ENCODE measurements at regions not wholly inside any gene's neighbourhood (a gene's known extent, or its start where the extent isn't known, plus 50 kb on each side); places are given as distances from the start of the nearest gene placed in this dataset.

DNA sequence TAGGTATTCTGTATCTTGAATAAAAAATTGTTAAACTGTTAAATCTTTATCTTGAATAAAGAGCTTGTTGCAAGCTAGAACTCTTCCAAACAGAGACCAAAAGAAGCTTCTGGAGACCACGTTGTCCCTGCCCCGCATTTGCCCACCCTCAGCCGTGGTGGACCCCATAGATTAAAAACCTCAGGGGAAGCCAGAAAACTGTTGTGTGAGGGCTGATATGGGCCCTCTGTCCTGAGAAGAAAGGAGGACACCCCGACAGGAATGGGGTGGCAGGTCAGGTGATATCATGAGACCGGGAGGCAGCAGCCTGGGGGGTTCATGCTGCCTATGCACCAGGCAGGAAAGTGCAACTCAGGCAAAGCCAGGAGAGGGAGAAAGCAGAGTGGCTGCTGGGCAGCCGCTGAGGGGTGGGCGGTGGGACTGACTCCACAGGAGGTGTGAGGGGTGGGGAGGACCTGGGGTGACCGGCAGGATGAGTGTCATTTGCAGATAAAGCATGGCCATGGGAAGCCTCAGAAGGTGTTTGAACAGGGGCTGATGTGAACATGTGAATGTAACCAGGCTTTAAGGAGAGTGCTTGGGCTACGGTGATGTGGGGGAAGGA is 147.8 kb downstream of the IRF8 start:
- Histone ChIP-seq H3K4me1 (peaks cover 6% of the 10 kb centered on the region; the same call in 1 of the 2 replicates), H3K27me3 (no peaks in the 10 kb centered on the region), H3K4me3 (no peak overlapping the region), H3K27ac (no peak overlapping the region), H3K36me3 (no peaks in the 10 kb centered on the region), H3K9me3 (replicated peaks) (no peaks in the 10 kb centered on the region)
- DNase-seq, result no peak

GRCh38 chr16:86048221-86048620 is 149.3 kb downstream of the IRF8 start:
- Histone ChIP-seq H3K27ac (no peak overlapping the region), H3K4me3 (no peak overlapping the region), H3K36me3 (no peaks in the 10 kb centered on the region), H3K4me1 (peaks cover 6% of the 10 kb centered on the region; the same call in 1 of the 2 replicates), H3K9me3 (replicated peaks) (no peaks in the 10 kb centered on the region), H3K27me3 (no peaks in the 10 kb centered on the region)
- DNase-seq, result no peak

GRCh38 chr16:86048882-86049585 is 150.1 kb downstream of the IRF8 start:
- DNase-seq, result peak; percentile 66 to 74
- no peaks in the 10 kb centered on the region for H3K27me3 ChIP-seq

DNA sequence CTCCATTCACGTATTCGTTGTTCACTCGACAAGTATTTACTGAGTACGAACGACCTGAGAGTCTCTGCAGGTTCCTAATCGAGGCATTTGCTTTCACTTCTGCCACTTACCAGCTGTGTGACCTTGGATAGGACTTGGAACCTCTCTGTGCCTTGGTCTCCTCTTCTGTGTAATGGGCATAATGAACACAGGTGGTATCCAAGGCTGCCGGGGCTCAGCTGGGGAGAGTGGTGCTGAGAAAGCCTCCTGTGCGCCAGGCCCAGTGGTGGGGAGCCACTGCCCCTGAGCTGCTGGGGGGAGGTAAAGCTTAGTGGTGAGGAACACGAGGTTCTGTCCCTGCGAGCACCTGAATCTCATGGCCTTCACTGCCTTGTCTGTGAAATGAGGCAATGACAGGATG is 150.7 kb downstream of the IRF8 start:
- Histone ChIP-seq H3K9me3 (replicated peaks) (no peaks in the 10 kb centered on the region), H3K4me1 (peaks cover 6% of the 10 kb centered on the region; the same call in 1 of the 2 replicates), H3K27me3 (no peaks in the 10 kb centered on the region), H3K27ac (no peak overlapping the region), H3K36me3 (no peaks in the 10 kb centered on the region), H3K4me3 (no peak overlapping the region)
- no peak for DNase-seq

More at GRCh38 chr16:86048882-86049585, 150.1 kb downstream of the IRF8 start:
- no peak overlapping the region for H3K4me3 ChIP-seq
- H3K27ac ChIP-seq, result no peak overlapping the region
- H3K36me3 ChIP-seq, result no peaks in the 10 kb centered on the region
- peaks cover 6% of the 10 kb centered on the region; the same call in 1 of the 2 replicates for H3K4me1 ChIP-seq
- no peaks in the 10 kb centered on the region for H3K9me3 ChIP-seq (replicated peaks)

- Histone ChIP-seq H3K9me3 (replicated peaks) (no peaks in the 10 kb centered on the region), H3K4me3 (no peak overlapping the region), H3K36me3 (no peaks in the 10 kb centered on the region), H3K27me3 (no peaks in the 10 kb centered on the region), H3K4me1 (peaks cover 6% of the 10 kb centered on the region; the same call in 1 of the 2 replicates), H3K27ac (no peak overlapping the region)
- no peak for DNase-seq
These were observed 151.1 kb downstream of the IRF8 start for GRCh38 chr16:86050111-86050510.

DNA sequence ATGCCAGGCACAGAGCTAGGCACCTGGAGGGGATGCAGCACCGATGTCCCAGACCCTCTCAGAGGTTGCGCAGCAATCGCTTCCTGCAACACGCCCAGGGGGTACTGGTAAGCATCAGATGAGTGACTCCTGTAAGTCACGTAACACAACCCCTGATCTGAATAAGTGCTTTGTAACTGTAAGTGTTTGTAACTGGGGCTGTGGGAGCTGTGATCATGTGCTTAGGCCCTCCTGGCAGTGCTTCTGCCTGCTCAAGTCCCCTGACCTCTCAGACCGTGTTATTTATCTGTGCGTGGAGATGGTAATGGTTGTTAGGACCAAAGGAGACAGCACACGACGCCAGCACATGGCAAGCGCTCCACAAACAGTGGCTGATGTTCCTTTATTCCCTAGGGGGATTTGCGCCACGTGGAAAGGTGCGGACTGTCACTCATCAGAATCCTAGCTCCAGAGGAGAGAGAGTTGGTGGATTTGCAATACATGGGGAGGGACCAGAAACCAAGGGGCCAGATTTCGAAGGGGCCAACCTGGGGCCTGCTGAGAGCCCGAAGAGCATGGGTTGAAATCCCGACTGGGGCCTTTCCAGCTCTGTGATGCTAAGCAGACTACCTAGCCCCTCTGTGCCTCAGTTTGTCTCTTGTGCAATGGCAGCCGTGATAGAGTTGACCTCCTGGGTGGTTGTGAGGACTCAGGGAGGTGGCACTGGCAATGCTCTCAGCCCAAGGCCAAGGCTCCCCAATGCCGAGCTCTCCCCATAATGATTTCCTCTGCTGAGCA is 151.8 kb downstream of the IRF8 start:
- H3K27ac ChIP-seq, result no peak overlapping the region
- H3K4me3 ChIP-seq, result no peak overlapping the region
- no peaks in the 10 kb centered on the region for H3K9me3 ChIP-seq (replicated peaks)
- no peaks in the 10 kb centered on the region for H3K36me3 ChIP-seq
- H3K27me3 ChIP-seq, result no peaks in the 10 kb centered on the region
- H3K4me1 ChIP-seq, result peaks cover 6% of the 10 kb centered on the region; the same call in 1 of the 2 replicates
- no peak for DNase-seq

- H3K9me3 ChIP-seq (replicated peaks), result no peaks in the 10 kb centered on the region
- no peak for DNase-seq
- no peaks in the 10 kb centered on the region for H3K36me3 ChIP-seq
- no peak overlapping the region for H3K4me3 ChIP-seq
- H3K4me1 ChIP-seq, result peaks cover 6% of the 10 kb centered on the region; the same call in 1 of the 2 replicates
- no peak overlapping the region for H3K27ac ChIP-seq
- H3K27me3 ChIP-seq, result no peaks in the 10 kb centered on the region
These were observed 152.6 kb downstream of the IRF8 start for GRCh38 chr16:86051368-86052114.

GRCh38 chr16:86052115-86052670 is 153.2 kb downstream of the IRF8 start:
- Histone ChIP-seq H3K27ac (no peak overlapping the region), H3K36me3 (no peaks in the 10 kb centered on the region), H3K9me3 (replicated peaks) (no peaks in the 10 kb centered on the region), H3K27me3 (no peaks in the 10 kb centered on the region), H3K4me3 (no peak overlapping the region), H3K4me1 (peaks cover 6% of the 10 kb centered on the region; the same call in 1 of the 2 replicates)
- no peak for DNase-seq

DNA sequence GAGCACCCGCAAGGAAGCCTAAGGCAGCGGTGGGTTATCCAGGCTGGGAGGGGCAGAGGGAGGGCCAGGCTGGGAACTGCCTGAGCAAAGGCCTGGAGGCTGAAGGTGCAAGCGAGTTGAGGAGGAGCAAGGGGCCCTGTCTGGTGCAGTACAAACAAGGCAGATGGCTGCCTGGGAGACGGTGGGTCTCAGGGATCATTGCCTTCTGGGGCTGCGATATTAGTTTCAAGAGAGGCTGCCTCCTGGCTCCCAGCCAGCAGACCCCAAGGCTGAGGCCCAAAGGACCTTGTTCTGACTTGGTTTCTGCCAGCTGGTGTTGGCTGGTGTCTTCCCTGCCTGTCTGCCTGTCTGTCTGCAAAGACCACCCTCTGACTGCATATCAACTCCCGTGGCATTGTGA is 154.0 kb downstream of the IRF8 start:
- Histone ChIP-seq H3K4me3 (no peak overlapping the region), H3K4me1 (peaks cover 6% of the 10 kb centered on the region; the same call in 1 of the 2 replicates), H3K9me3 (replicated peaks) (no peaks in the 10 kb centered on the region), H3K27ac (no peak overlapping the region), H3K36me3 (no peaks in the 10 kb centered on the region), H3K27me3 (no peaks in the 10 kb centered on the region)
- no peak for DNase-seq

GRCh38 chr16:86059253-86060171 is 160.6 kb downstream of the IRF8 start:
- Histone ChIP-seq H3K27ac (no peak overlapping the region), H3K27me3 (no peaks in the 10 kb centered on the region), H3K36me3 (no peaks in the 10 kb centered on the region), H3K4me1 (peaks cover 10% of the 10 kb centered on the region), H3K9me3 (replicated peaks) (no peaks in the 10 kb centered on the region), H3K4me3 (no peak overlapping the region)
- DNase-seq, result no peak

DNA sequence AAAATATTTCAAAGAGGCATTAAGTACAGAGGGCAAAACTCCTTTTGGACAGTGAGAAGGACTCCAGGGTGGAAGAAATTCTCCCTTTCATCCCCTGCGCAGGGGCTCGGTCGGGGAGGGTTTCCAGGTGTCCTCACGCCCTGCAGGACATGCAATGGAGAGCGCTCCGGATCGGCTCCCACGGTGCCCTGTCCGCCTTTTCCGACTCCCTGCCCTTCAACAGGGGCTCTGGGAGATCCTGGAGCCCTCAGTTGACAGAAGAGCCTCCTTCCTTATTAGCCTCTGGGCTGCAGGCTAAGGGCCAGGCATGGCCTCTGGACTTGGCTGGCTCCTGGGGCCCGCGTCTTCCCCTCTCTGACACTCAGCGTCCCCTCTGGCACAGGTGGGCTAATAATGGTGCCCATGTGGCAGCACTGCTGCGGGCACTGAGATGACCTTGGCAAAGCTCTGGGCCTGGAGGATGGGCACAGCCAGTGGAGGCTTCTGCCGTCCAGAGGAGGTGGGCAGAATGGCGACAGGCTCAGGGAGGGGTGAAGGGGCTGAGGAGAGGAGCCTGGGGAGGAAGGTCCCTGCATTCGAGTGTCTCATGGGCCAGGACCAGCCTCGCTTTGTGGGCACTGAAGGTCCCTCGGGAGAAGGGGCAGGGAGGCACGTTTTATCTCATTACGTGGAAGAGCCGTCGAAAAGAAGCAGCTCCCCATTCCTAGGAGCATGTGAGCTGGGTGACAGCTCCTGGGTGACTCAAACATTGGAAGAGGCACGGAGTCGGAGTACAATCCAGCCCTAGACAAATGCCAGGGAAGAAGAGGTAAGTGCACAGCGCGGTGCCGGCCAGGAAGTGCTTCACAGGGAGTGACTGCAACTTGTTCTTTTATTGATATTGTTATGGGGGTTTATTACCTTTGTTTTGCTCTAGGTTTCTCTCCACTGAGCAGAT is 161.7 kb downstream of the IRF8 start:
- Histone ChIP-seq H3K27ac (no peak overlapping the region), H3K27me3 (no peaks in the 10 kb centered on the region), H3K9me3 (replicated peaks) (no peaks in the 10 kb centered on the region), H3K4me1 (peaks cover 10% of the 10 kb centered on the region), H3K36me3 (no peaks in the 10 kb centered on the region), H3K4me3 (no peak overlapping the region)
- DNase-seq, result no peak

- Histone ChIP-seq H3K4me3 (no peak overlapping the region), H3K36me3 (no peaks in the 10 kb centered on the region), H3K27me3 (no peaks in the 10 kb centered on the region), H3K27ac (no peak overlapping the region), H3K9me3 (replicated peaks) (no peaks in the 10 kb centered on the region), H3K4me1 (peaks cover 10% of the 10 kb centered on the region)
- no peak for DNase-seq
These were observed 162.3 kb downstream of the IRF8 start for GRCh38 chr16:86061318-86061695.

- DNase-seq, result peak; percentile 31 to 44
- H3K4me1 ChIP-seq, result peaks cover 10% of the 10 kb centered on the region
- H3K4me3 ChIP-seq, result no peak overlapping the region
- H3K27me3 ChIP-seq, result no peaks in the 10 kb centered on the region
- H3K36me3 ChIP-seq, result no peaks in the 10 kb centered on the region
- H3K9me3 ChIP-seq (replicated peaks), result no peaks in the 10 kb centered on the region
- H3K27ac ChIP-seq, result no peak overlapping the region
These were observed 162.8 kb downstream of the IRF8 start for GRCh38 chr16:86061721-86062120.

Measured in SJCRH30 (cell line).